RWPE2 (cell line): ENCODE measurements at regions not wholly inside any gene's neighbourhood (a gene's known extent, or its start where the extent isn't known, plus 50 kb on each side); places are given as distances from the start of the nearest gene placed in this dataset.

Experiments used
- ATAC-seq: fragments of 200-7000 bp; cut with Tn5 transposase; 3 replicates; pipeline ENCODE4 v1.9.1; 2021; ENCODE audit warnings: low read depth
- DNase-seq: peaks from one replicate; pipeline ENCODE4 v3.0.0-alpha.2; 2020; ENCODE audit warnings: low spot score
- H3K27ac ChIP-seq: fragments of 450-650 bp; 2 replicates; pipeline ENCODE4 v1.5.1; 2017; ENCODE audit warnings: mild to moderate bottlenecking; ENCODE audit not compliant: poor library complexity, severe bottlenecking
- H3K27me3 ChIP-seq: fragments of 250-450 bp; sonication (Bioruptor Pico); 2 replicates; pipeline ENCODE4 v1.5.1; 2021; ENCODE audit warnings: mild to moderate bottlenecking, moderate library complexity; ENCODE audit not compliant: insufficient read depth, poor library complexity, severe bottlenecking
- H3K36me3 ChIP-seq: fragments of 250-450 bp; sonication (Bioruptor Pico); 2 replicates; pipeline ENCODE4 v1.5.1; 2020; ENCODE audit warnings: low read depth, mild to moderate bottlenecking, moderate library complexity
- H3K4me1 ChIP-seq: fragments of 250-450 bp; sonication (Bioruptor Pico); 2 replicates; pipeline ENCODE4 v1.5.1; 2021; ENCODE audit warnings: mild to moderate bottlenecking, moderate library complexity; ENCODE audit not compliant: insufficient read depth, poor library complexity, severe bottlenecking
- H3K4me3 ChIP-seq: fragments of 250-450 bp; sonication (Bioruptor Pico); 2 replicates; pipeline ENCODE4 v1.5.1; 2021; ENCODE audit warnings: mild to moderate bottlenecking, moderate library complexity; ENCODE audit not compliant: severe bottlenecking
- H3K9me3 ChIP-seq: fragments of 250-450 bp; sonication (Bioruptor Pico); 2 replicates; pipeline ENCODE4 v1.5.1; 2021; ENCODE audit warnings: mild to moderate bottlenecking, moderate library complexity; ENCODE audit not compliant: severe bottlenecking
- CTCF ChIP-seq: fragments of 450-650 bp; IDR thresholded peaks from one replicate; pipeline ENCODE4 v1.5.1; 2017; ENCODE audit warnings: mild to moderate bottlenecking, moderate library complexity; ENCODE audit not compliant: poor library complexity, severe bottlenecking

- Histone ChIP-seq H3K4me3 (no peak overlapping the region), H3K27ac (no peak overlapping the region), H3K9me3 (no peaks in the 10 kb centered on the region), H3K27me3 (no peaks in the 10 kb centered on the region), H3K4me1 (no peaks in the 10 kb centered on the region), H3K36me3 (no peaks in the 10 kb centered on the region)
- no peak for ATAC-seq
- no peak for TF ChIP-seq CTCF
- no peak for DNase-seq
Observed at GRCh38 chr14:80352471-80352870, 141.2 kb upstream of the DIO2 start.

- DNase-seq (no peak), ATAC-seq (no peak; the same call in 2 of the 3 replicates)
- no peaks in the 10 kb centered on the region for H3K27me3 ChIP-seq
- H3K27ac ChIP-seq = no peak overlapping the region
- no peak overlapping the region for H3K4me3 ChIP-seq
- H3K36me3 ChIP-seq = no peaks in the 10 kb centered on the region
- H3K9me3 ChIP-seq = no peaks in the 10 kb centered on the region
- no peak for TF ChIP-seq CTCF
- no peaks in the 10 kb centered on the region for H3K4me1 ChIP-seq
Observed at GRCh38 chr14:80350707-80351106, 139.4 kb upstream of the DIO2 start.

GRCh38 chr14:80346395-80346794 is 135.1 kb upstream of the DIO2 start:
- Histone ChIP-seq H3K36me3 (no peaks in the 10 kb centered on the region), H3K27ac (no peak overlapping the region), H3K27me3 (no peaks in the 10 kb centered on the region), H3K4me3 (no peak overlapping the region), H3K9me3 (no peaks in the 10 kb centered on the region), H3K4me1 (no peaks in the 10 kb centered on the region)
- DNase-seq (no peak), ATAC-seq (no peak)
- no peak for TF ChIP-seq CTCF

DNA sequence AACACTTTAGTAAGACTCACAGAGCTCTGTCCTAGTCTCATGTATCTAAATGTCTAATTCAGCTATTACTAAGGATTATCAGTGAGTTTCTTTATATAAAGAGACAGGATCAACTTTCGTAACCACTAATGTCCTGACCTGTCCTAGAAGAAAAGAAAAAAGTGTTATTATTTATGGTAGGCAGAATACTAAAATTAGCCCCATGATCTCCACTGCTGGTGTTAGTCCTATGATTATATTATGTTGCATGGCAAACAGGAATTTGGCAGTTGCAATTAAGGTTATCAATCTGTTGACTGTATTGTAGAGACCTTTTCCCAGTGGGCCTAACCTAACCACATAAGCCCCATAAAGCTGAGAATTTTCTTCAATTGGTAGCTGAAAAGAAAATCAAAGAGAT is 132.9 kb upstream of the DIO2 start:
- Histone ChIP-seq H3K27ac (no peak overlapping the region), H3K27me3 (no peaks in the 10 kb centered on the region), H3K4me1 (no peaks in the 10 kb centered on the region), H3K36me3 (no peaks in the 10 kb centered on the region), H3K9me3 (no peaks in the 10 kb centered on the region), H3K4me3 (no peak overlapping the region)
- TF ChIP-seq CTCF = no peak
- ATAC-seq (no peak), DNase-seq (no peak)

- no peaks in the 10 kb centered on the region for H3K36me3 ChIP-seq
- H3K27ac ChIP-seq = no peak overlapping the region
- no peaks in the 10 kb centered on the region for H3K27me3 ChIP-seq
- no peak for DNase-seq
- no peak for ATAC-seq
- H3K4me3 ChIP-seq = no peak overlapping the region
- no peaks in the 10 kb centered on the region for H3K4me1 ChIP-seq
- no peaks in the 10 kb centered on the region for H3K9me3 ChIP-seq
- no peak for TF ChIP-seq CTCF
Observed at GRCh38 chr14:80336608-80337106, 125.4 kb upstream of the DIO2 start.
